GM12878 (cell line): ENCODE measurements at regions not wholly inside any gene's neighbourhood (a gene's known extent, or its start where the extent isn't known, plus 50 kb on each side); places are given as distances from the start of the nearest gene placed in this dataset.

Source experiments
- ATAC-seq: fragments of 200-7000 bp; cut with Tn5 transposase; 3 replicates; pipeline ENCODE4 v1.9.1; 2020; ENCODE audit warnings: mild to moderate bottlenecking, moderate library complexity
- BruUV-seq: library from RNA; stranded (reverse); fragments of 400-500 nt; replicated peaks from 2 replicates; lab custom pipeline; 2021; lab: Mats Ljungman, UMichigan
- CTCF ChIA-PET: fragments of 300-600 bp; sonication (Branson Sonifier 250); formaldehyde crosslinking; extraction: SDS; loops from one replicate; lab custom pipeline; 2021; ENCODE audit warnings: inconsistent platforms; lab: Yijun Ruan, JAX
- POLR2A ChIA-PET: fragments of 350-600 bp; formaldehyde crosslinking; extraction: SDS; loops from one replicate; lab custom pipeline; 2021; ENCODE audit warnings: inconsistent platforms; lab: Charles Lee
- RAD21 ChIA-PET: fragments of 300-600 bp; sonication (Branson Sonifier 250); formaldehyde crosslinking; loops from one replicate; lab custom pipeline; 2023; ENCODE audit warnings: antibody characterized with exemption; ENCODE audit not compliant: unreplicated experiment; lab: Charles Lee
- SMC1A ChIA-PET: fragments of 300-600 bp; sonication (Branson Sonifier 250); formaldehyde crosslinking; loops from one replicate; lab custom pipeline; 2023; ENCODE audit not compliant: unreplicated experiment, uncharacterized antibody; lab: Charles Lee
- DNase-seq: peaks from one replicate; pipeline ENCODE4 v3.0.0-alpha.2; 2011; ENCODE audit warnings: low read depth, low spot score
- FAIRE-seq: peaks from 3 replicates; lab custom pipeline; 2011; peaks lifted over from hg19 to GRCh38; lab: Jason Lieb, UNC
- H2AFZ ChIP-seq: 2 replicates; pipeline ENCODE4 v1.6.0; 2011; ENCODE audit warnings: low read depth, low read length, control low read depth; ENCODE audit not compliant: control insufficient read depth
- H3K27ac ChIP-seq: 2 replicates; pipeline ENCODE4 v1.5.1; 2011; ENCODE audit warnings: control low read depth; ENCODE audit not compliant: control insufficient read depth, insufficient read depth
- H3K27me3 ChIP-seq, 2 experiments: replicated peaks in 1 of 2; 2 replicates each; pipeline versions ENCODE4 v1.6.0 to v1.6.1; 2011; ENCODE audit warnings: low read length in 1 of 2; ENCODE audit not compliant: control insufficient read depth in 2 of 2, insufficient read depth in 2 of 2
- H3K36me3 ChIP-seq, 2 experiments: 2 replicates each; pipeline ENCODE4 v1.5.1; 2011; ENCODE audit warnings: low read length in 1 of 2; ENCODE audit not compliant: control insufficient read depth in 2 of 2, insufficient read depth in 2 of 2
- H3K4me1 ChIP-seq: 2 replicates; pipeline ENCODE4 v1.6.1; 2011; ENCODE audit warnings: mild to moderate bottlenecking, low read length, moderate library complexity, mixed read lengths; ENCODE audit not compliant: control insufficient read depth, insufficient read depth
- H3K4me2 ChIP-seq: 2 replicates; pipeline ENCODE4 v1.6.0; 2011; ENCODE audit warnings: control low read depth; ENCODE audit not compliant: control insufficient read depth, insufficient read depth
- H3K4me3 ChIP-seq: fragments of 200-600 bp; sonication (generic); 2 replicates; pipeline ENCODE4 v1.5.1; 2016
- H3K79me2 ChIP-seq: 2 replicates; pipeline ENCODE4 v1.6.0; 2011; ENCODE audit warnings: low read length; ENCODE audit not compliant: control insufficient read depth, insufficient read depth
- H3K9ac ChIP-seq: 2 replicates; pipeline ENCODE4 v1.8.0; 2011; ENCODE audit warnings: low read length, control low read depth, mixed read lengths; ENCODE audit not compliant: control insufficient read depth, insufficient read depth
- H3K9me3 ChIP-seq: replicated peaks from 3 replicates; pipeline ENCODE4 v1.5.1; 2011; ENCODE audit warnings: mild to moderate bottlenecking, low read length; ENCODE audit not compliant: control insufficient read depth, insufficient read depth
- H4K20me1 ChIP-seq: 2 replicates; pipeline ENCODE4 v1.6.0; 2011; ENCODE audit not compliant: control insufficient read depth, insufficient read depth
- BACH1 ChIP-seq: fragments of 450-650 bp; IDR thresholded peaks from 2 replicates; pipeline ENCODE4 v1.6.1; 2017; ENCODE audit warnings: mild to moderate bottlenecking, borderline replicate concordance
- CBFB ChIP-seq: IDR thresholded peaks from 2 replicates; pipeline ENCODE4 v1.6.1; 2016; ENCODE audit warnings: antibody characterized with exemption, low read depth
- CREM ChIP-seq: IDR thresholded peaks from 2 replicates; pipeline ENCODE4 v1.6.1; 2014; ENCODE audit warnings: antibody characterized with exemption, low read depth
- E4F1 ChIP-seq: fragments of 450-650 bp; IDR thresholded peaks from 2 replicates; pipeline ENCODE4 v1.6.1; 2018; ENCODE audit warnings: borderline replicate concordance, mild to moderate bottlenecking; ENCODE audit not compliant: partially characterized antibody
- IKZF1 ChIP-seq: fragments of 450-650 bp; conservative IDR thresholded peaks from 2 replicates; pipeline ENCODE4 v1.6.1; 2017; ENCODE audit warnings: antibody characterized with exemption, mild to moderate bottlenecking
- PAX5 ChIP-seq: IDR thresholded peaks from 2 replicates; pipeline ENCODE4 v1.6.1; 2011; ENCODE audit warnings: low read depth, low read length, borderline replicate concordance
- POLR2AphosphoS5 ChIP-seq: IDR thresholded peaks from 2 replicates; pipeline ENCODE4 v1.6.1; 2011; ENCODE audit warnings: mild to moderate bottlenecking, low read length, inconsistent platforms
- SMAD5 ChIP-seq: IDR thresholded peaks from 2 replicates; pipeline ENCODE4 v1.6.1; 2016; ENCODE audit warnings: antibody characterized with exemption, low read depth
- SMC3 ChIP-seq: IDR thresholded peaks from 2 replicates; pipeline ENCODE4 v1.6.1; 2011; ENCODE audit warnings: low read length, improper control_type of control experiment, borderline replicate concordance
- SPI1 ChIP-seq: IDR thresholded peaks from 2 replicates; pipeline ENCODE4 v1.6.1; 2011; ENCODE audit warnings: low read depth, mild to moderate bottlenecking, low read length, moderate library complexity, borderline replicate concordance; ENCODE audit not compliant: insufficient read depth
- STAT1 ChIP-seq: fragments of 450-650 bp; conservative IDR thresholded peaks from 2 replicates; pipeline ENCODE4 v1.6.1; 2014; ENCODE audit warnings: antibody characterized with exemption, mild to moderate bottlenecking
- WRNIP1 ChIP-seq: IDR thresholded peaks from 2 replicates; pipeline ENCODE4 v1.6.1; 2011; ENCODE audit warnings: low read depth, low read length, improper control_type of control experiment, borderline replicate concordance
- ZNF384 ChIP-seq: IDR thresholded peaks from 2 replicates; pipeline ENCODE4 v1.6.1; 2012; ENCODE audit warnings: low read depth, mild to moderate bottlenecking, low read length, improper control_type of control experiment, borderline replicate concordance
- whole genome bisulfite sequencing: methylation state at CpG from one replicate; pipeline ENCODE4 v1.1.6; 2016; ENCODE audit warnings: low lambda C conversion rate; ENCODE audit not compliant: insufficient replicate concordance, insufficient coverage; ENCODE audit errors: missing lambda C conversion rate; 5-methylcytosine and 5-hydroxymethylcytosine counted together
- in situ Hi-C: fragments of 300-500 bp; cut with MboI; formaldehyde crosslinking; loops from 9 replicates; pipeline ENCODE4 v1.14.3; 2018; ENCODE audit warnings: mixed read lengths
- intact Hi-C: fragments of 100-400 bp; cut with micrococcal nuclease; formaldehyde crosslinking; loops from one replicate; pipeline ENCODE4 v1.14.2; 2022; ENCODE audit not compliant: unreplicated experiment
- TF ChIP-seq, protein P1 (sequence below): IDR thresholded peaks from 2 replicates; pipeline ENCODE4 v1.6.1; 2011; ENCODE audit warnings: borderline replicate concordance, low read depth, mild to moderate bottlenecking, moderate library complexity, mixed read lengths, low read length; ENCODE audit not compliant: insufficient read depth; ENCODE audit errors: extremely low read length
- TF ChIP-seq, protein P2 (sequence below): IDR thresholded peaks from 2 replicates; pipeline ENCODE4 v1.6.1; 2012; ENCODE audit warnings: low read depth, low read length, improper control_type of control experiment

- Histone ChIP-seq H3K36me3 (no peaks in the 10 kb centered on the region), H3K9ac (no peak overlapping the region), H3K79me2 (no peaks in the 10 kb centered on the region), H4K20me1 (no peaks in the 10 kb centered on the region), H2AFZ (no peak overlapping the region), H3K27me3 (no peaks in the 10 kb centered on the region), H3K4me1 (no peaks in the 10 kb centered on the region), H3K4me3 (no peak overlapping the region), H3K9me3 (no peaks in the 10 kb centered on the region), H3K27ac (no peak overlapping the region), H3K4me2 (no peak overlapping the region)
- intact Hi-C loops = no loop called here
- DNase-seq (no peak), FAIRE-seq (no peak), ATAC-seq (no peak)
- SMC1A ChIA-PET = interaction anchor here (0.6 to 1.5 kb wide), 2 partner anchors 9 to 381 kb away, joined by 3 read pairs; no protein-coding TSS in a partner anchor
- in situ Hi-C loops = no loop called here
- POLR2A ChIA-PET = no interaction called here
- BruUV-seq = no TSS peak
- CTCF ChIA-PET = interaction anchor here (0.7 to 1.1 kb wide), 4 partner anchors 7 to 62 kb away, joined by 3 to 4 read pairs (median 3); no protein-coding TSS in a partner anchor
- 0% methylated on average over 1 of the region's 1 CpG for WGBS
- RAD21 ChIA-PET = no interaction called here
- TF ChIP-seq SMAD5 (no peak), CREM (no peak)
Observed at GRCh38 chr18:46273861-46274260, 169.7 kb downstream of the HAUS1 start.

GRCh38 chr18:46274266-46274665 lies 170.1 kb downstream of the HAUS1 start:
- in situ Hi-C loops = no loop called here
- RAD21 ChIA-PET = no interaction called here
- TF ChIP-seq WRNIP1 = no peak
- no peak for TF ChIP-seq STAT1
- TF ChIP-seq, protein P1, sequence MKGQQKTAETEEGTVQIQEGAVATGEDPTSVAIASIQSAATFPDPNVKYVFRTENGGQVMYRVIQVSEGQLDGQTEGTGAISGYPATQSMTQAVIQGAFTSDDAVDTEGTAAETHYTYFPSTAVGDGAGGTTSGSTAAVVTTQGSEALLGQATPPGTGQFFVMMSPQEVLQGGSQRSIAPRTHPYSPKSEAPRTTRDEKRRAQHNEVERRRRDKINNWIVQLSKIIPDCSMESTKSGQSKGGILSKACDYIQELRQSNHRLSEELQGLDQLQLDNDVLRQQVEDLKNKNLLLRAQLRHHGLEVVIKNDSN = no peak
- TF ChIP-seq ZNF384 = no peak
- TF ChIP-seq, protein P2, sequence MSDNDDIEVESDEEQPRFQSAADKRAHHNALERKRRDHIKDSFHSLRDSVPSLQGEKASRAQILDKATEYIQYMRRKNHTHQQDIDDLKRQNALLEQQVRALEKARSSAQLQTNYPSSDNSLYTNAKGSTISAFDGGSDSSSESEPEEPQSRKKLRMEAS = no peak
- no peak for TF ChIP-seq SPI1
- TF ChIP-seq SMAD5 = no peak
- TF ChIP-seq POLR2AphosphoS5 = no peak
- TF ChIP-seq SMC3 = no peak
- TF ChIP-seq E4F1 = no peak
- no peak for TF ChIP-seq PAX5
- no peak for TF ChIP-seq BACH1
- TF ChIP-seq CBFB = no peak
- no peak for TF ChIP-seq IKZF1

More at GRCh38 chr18:46274266-46274665, 170.1 kb downstream of the HAUS1 start:
- CTCF ChIA-PET = interaction anchor here (0.6 to 1.1 kb wide), 4 partner anchors 9 to 63 kb away, joined by 3 to 4 read pairs (median 3); no protein-coding TSS in a partner anchor
- FAIRE-seq (no peak), ATAC-seq (no peak), DNase-seq (no peak)
- Histone ChIP-seq H2AFZ (no peak overlapping the region), H3K9me3 (no peaks in the 10 kb centered on the region), H3K4me1 (no peaks in the 10 kb centered on the region), H3K4me2 (no peak overlapping the region), H3K4me3 (no peak overlapping the region), H4K20me1 (no peaks in the 10 kb centered on the region), H3K27me3 (no peaks in the 10 kb centered on the region), H3K36me3 (no peaks in the 10 kb centered on the region), H3K79me2 (no peaks in the 10 kb centered on the region), H3K27ac (no peak overlapping the region), H3K9ac (no peak overlapping the region)
- no TSS peak for BruUV-seq
- POLR2A ChIA-PET = no interaction called here
- SMC1A ChIA-PET = interaction anchor here (1.5 kb wide), 1 partner anchor 9 kb away, joined by 3 read pairs; no protein-coding TSS in a partner anchor
- 92% methylated on average over 1 of the region's 1 CpG for WGBS
- intact Hi-C loops = no loop called here
